Panc1 (cell line): ENCODE measurements at regions not wholly inside any gene's neighbourhood (a gene's known extent, or its start where the extent isn't known, plus 50 kb on each side); places are given as distances from the start of the nearest gene placed in this dataset.
A peak's percentile ranks its signal among the peaks of the same experiment; 100 is the strongest.

Experiments used
- ATAC-seq: fragments of 200-7000 bp; cut with Tn5 transposase; 2 replicates; pipeline ENCODE4 v1.9.1; 2020; ENCODE audit warnings: mild to moderate bottlenecking, moderate library complexity
- BruUV-seq: library from RNA; stranded (reverse); fragments of 400-500 nt; replicated peaks from 2 replicates; lab custom pipeline; 2021; lab: Mats Ljungman, UMichigan
- CTCF ChIA-PET: fragments of 300-600 bp; sonication (Branson Sonifier 250); formaldehyde crosslinking; loops from one replicate; lab custom pipeline; 2022; ENCODE audit warnings: antibody characterized with exemption; lab: Charles Lee
- POLR2A ChIA-PET: fragments of 300-600 bp; sonication (Branson Sonifier 250); formaldehyde crosslinking; loops from one replicate; lab custom pipeline; 2022; ENCODE audit warnings: antibody characterized with exemption; lab: Charles Lee
- DNase-seq: peaks from one replicate; pipeline ENCODE4 v3.0.0-alpha.2; 2010; ENCODE audit warnings: low read depth, low spot score
- H3K27ac ChIP-seq: 2 replicates; pipeline ENCODE4 v1.5.1; 2011; ENCODE audit warnings: mild to moderate bottlenecking, low read length, inconsistent platforms
- H3K27me3 ChIP-seq: fragments of 200-500 bp; sonication (Bioruptor generic); 2 replicates; pipeline ENCODE4 v1.6.0; 2014; ENCODE audit warnings: low read length, inconsistent platforms; ENCODE audit not compliant: control insufficient read depth, insufficient read depth
- H3K36me3 ChIP-seq: fragments of 200-500 bp; sonication (Bioruptor generic); 2 replicates; pipeline ENCODE4 v1.5.1; 2014; ENCODE audit warnings: inconsistent platforms, mild to moderate bottlenecking, low read length, moderate library complexity; ENCODE audit not compliant: control insufficient read depth, insufficient read depth
- H3K4me1 ChIP-seq: 2 replicates; pipeline ENCODE4 v1.5.1; 2011; ENCODE audit warnings: inconsistent platforms, mild to moderate bottlenecking, low read length, moderate library complexity; ENCODE audit not compliant: control insufficient read depth, insufficient read depth
- H3K4me3 ChIP-seq, 2 experiments: 2 replicates each; pipeline ENCODE4 v1.5.1; 2011 to 2012; ENCODE audit warnings: low read depth in 2 of 2, low read length in 2 of 2, mild to moderate bottlenecking in 2 of 2, inconsistent platforms in 1 of 2, moderate library complexity in 1 of 2
- H3K9me3 ChIP-seq: fragments of 200-500 bp; sonication (Bioruptor generic); 2 replicates; pipeline ENCODE4 v1.5.1; 2014; ENCODE audit warnings: low read depth, mild to moderate bottlenecking, inconsistent platforms, low read length, moderate library complexity; ENCODE audit not compliant: control insufficient read depth, insufficient read depth
- POLR2AphosphoS5 ChIP-seq: IDR thresholded peaks from 2 replicates; pipeline ENCODE4 v1.6.1; 2012; ENCODE audit warnings: mild to moderate bottlenecking, low read depth, low read length, moderate library complexity
- SIN3A ChIP-seq: IDR thresholded peaks from 2 replicates; pipeline ENCODE4 v1.6.1; 2012; ENCODE audit warnings: low read depth, mild to moderate bottlenecking, low read length, moderate library complexity, borderline replicate concordance; ENCODE audit not compliant: insufficient read depth
- TCF7L2 ChIP-seq: IDR thresholded peaks from 2 replicates; pipeline ENCODE4 v1.6.1; 2011; ENCODE audit warnings: mild to moderate bottlenecking, low read depth, low read length, inconsistent platforms
- in situ Hi-C: cut with HindIII; loops from 2 replicates; pipeline ENCODE4 v1.10.0; 2016; ENCODE audit warnings: low sequenced_read_pairs, low pct_unique_long_range_greater_than_20kb
- intact Hi-C: fragments of 100-400 bp; cut with micrococcal nuclease; formaldehyde crosslinking; loops from one replicate; pipeline ENCODE4 v1.10.0; 2022; ENCODE audit not compliant: unreplicated experiment
- TF ChIP-seq, protein P1 (sequence below), 2 experiments: IDR thresholded peaks; 2 replicates each; pipeline ENCODE4 v1.6.1; 2011 to 2012; ENCODE audit warnings: low read depth in 2 of 2, control low read depth in 1 of 2, low read length in 1 of 2, mild to moderate bottlenecking in 1 of 2, moderate library complexity in 1 of 2; ENCODE audit not compliant: insufficient read depth in 1 of 2
- TF ChIP-seq, protein P2 (sequence below): fragments of 450-650 bp; IDR thresholded peaks from 2 replicates; pipeline ENCODE4 v1.5.1; 2017; ENCODE audit warnings: mild to moderate bottlenecking

DNA sequence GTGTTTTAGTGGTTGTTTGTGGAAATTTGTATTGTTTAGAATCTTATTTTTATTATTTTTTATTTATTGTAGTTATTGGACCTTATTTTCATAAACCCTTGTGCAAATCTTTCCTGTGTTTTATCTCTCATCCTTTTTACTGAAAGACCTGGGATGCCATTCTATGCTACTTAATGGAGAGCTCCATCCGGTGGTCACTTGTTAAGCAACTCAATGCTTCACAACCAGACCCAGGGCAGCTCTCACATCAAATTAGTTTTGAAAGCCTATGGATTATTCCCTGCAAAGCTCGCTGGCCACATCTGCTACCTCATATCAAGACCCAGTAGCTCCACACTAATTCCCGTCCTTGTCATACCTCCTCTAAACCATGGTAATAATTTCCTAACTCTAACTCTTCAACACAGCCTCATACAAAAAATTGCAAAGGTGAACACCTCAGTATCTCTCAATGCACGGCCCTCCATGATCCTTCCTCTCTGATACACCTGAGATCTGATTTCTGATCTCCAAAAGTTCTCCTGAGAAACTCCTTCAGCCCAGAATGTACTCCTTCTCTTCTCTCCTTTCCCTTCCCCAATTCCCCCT, 296.6 kb upstream of the MANEA start:
- no peaks in the 10 kb centered on the region for H3K36me3 ChIP-seq
- in situ Hi-C loops: no loop called here
- no TSS peak for BruUV-seq
- ChIA-PET CTCF (interaction anchor here (0.7 kb wide), 1 partner anchor 132 kb away, joined by 3 read pairs; no protein-coding TSS in a partner anchor), POLR2A (no interaction called here)
- H3K4me3 ChIP-seq: no peak overlapping the region
- H3K27me3 ChIP-seq: no peaks in the 10 kb centered on the region
- H3K9me3 ChIP-seq: no peaks in the 10 kb centered on the region
- H3K4me1 ChIP-seq: no peaks in the 10 kb centered on the region
- TF ChIP-seq, protein P1, sequence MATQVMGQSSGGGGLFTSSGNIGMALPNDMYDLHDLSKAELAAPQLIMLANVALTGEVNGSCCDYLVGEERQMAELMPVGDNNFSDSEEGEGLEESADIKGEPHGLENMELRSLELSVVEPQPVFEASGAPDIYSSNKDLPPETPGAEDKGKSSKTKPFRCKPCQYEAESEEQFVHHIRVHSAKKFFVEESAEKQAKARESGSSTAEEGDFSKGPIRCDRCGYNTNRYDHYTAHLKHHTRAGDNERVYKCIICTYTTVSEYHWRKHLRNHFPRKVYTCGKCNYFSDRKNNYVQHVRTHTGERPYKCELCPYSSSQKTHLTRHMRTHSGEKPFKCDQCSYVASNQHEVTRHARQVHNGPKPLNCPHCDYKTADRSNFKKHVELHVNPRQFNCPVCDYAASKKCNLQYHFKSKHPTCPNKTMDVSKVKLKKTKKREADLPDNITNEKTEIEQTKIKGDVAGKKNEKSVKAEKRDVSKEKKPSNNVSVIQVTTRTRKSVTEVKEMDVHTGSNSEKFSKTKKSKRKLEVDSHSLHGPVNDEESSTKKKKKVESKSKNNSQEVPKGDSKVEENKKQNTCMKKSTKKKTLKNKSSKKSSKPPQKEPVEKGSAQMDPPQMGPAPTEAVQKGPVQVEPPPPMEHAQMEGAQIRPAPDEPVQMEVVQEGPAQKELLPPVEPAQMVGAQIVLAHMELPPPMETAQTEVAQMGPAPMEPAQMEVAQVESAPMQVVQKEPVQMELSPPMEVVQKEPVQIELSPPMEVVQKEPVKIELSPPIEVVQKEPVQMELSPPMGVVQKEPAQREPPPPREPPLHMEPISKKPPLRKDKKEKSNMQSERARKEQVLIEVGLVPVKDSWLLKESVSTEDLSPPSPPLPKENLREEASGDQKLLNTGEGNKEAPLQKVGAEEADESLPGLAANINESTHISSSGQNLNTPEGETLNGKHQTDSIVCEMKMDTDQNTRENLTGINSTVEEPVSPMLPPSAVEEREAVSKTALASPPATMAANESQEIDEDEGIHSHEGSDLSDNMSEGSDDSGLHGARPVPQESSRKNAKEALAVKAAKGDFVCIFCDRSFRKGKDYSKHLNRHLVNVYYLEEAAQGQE (IDR thresholded peaks at IDR 0.05; ENCODE audit: insufficient read depth in 1 of 2, low read depth in 2 of 2, low read length in 1 of 2): no peak
- TF ChIP-seq TCF7L2 (no peak), POLR2AphosphoS5 (no peak), SIN3A (no peak)
- TF ChIP-seq, protein P2, sequence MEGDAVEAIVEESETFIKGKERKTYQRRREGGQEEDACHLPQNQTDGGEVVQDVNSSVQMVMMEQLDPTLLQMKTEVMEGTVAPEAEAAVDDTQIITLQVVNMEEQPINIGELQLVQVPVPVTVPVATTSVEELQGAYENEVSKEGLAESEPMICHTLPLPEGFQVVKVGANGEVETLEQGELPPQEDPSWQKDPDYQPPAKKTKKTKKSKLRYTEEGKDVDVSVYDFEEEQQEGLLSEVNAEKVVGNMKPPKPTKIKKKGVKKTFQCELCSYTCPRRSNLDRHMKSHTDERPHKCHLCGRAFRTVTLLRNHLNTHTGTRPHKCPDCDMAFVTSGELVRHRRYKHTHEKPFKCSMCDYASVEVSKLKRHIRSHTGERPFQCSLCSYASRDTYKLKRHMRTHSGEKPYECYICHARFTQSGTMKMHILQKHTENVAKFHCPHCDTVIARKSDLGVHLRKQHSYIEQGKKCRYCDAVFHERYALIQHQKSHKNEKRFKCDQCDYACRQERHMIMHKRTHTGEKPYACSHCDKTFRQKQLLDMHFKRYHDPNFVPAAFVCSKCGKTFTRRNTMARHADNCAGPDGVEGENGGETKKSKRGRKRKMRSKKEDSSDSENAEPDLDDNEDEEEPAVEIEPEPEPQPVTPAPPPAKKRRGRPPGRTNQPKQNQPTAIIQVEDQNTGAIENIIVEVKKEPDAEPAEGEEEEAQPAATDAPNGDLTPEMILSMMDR: peak; percentile 71
- no peak for DNase-seq
- intact Hi-C loops: loop anchor here (10.0 kb wide), 1 partner anchor 646 kb away; no protein-coding TSS in a partner anchor
- no peak overlapping the region for H3K27ac ChIP-seq
- peak; percentile 81 for ATAC-seq

DNA sequence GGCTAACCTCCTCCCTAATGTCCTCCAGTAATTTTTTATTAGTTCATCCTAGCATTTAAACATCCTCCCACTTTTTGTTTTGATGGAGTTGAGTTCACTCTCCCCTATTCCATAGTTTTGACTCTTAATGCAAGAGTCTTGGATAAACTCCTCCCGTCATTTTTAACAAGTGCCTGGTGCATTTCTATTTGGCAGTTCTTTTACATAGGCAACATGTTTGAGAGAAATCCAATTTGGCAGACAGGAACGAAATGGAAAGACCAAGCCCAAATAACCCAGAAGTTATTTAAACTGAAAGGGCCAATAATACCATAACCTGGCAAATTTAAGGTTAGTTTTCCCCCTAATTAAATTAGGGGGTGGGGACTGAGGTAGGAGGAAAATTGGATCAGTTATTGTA, 291.5 kb upstream of the MANEA start:
- Histone ChIP-seq H3K4me3 (no peak overlapping the region), H3K9me3 (no peaks in the 10 kb centered on the region), H3K4me1 (no peaks in the 10 kb centered on the region), H3K27me3 (no peaks in the 10 kb centered on the region), H3K36me3 (no peaks in the 10 kb centered on the region), H3K27ac (no peak overlapping the region)
- DNase-seq: no peak
- in situ Hi-C loops: no loop called here
- no TSS peak for BruUV-seq
- intact Hi-C loops: loop anchor here (10.0 kb wide), 1 partner anchor 651 kb away; no protein-coding TSS in a partner anchor
- ChIA-PET CTCF (no interaction called here), POLR2A (no interaction called here)
- no peak for ATAC-seq
- TF ChIP-seq POLR2AphosphoS5 (no peak), TCF7L2 (no peak), SIN3A (no peak)
- TF ChIP-seq, protein P1 (IDR thresholded peaks at IDR 0.05; ENCODE audit: insufficient read depth in 1 of 2, low read depth in 2 of 2, low read length in 1 of 2): no peak
- TF ChIP-seq, protein P2: no peak
